Testis (tissue), 2 donors: ENCODE measurements at regions not wholly inside any gene's neighbourhood (a gene's known extent, or its start where the extent isn't known, plus 50 kb on each side); places are given as distances from the start of the nearest gene placed in this dataset.

Experiments
- POLR2A ChIP-seq: fragments of 450-650 bp; IDR thresholded peaks from one replicate; pipeline ENCODE4 v1.6.1; 2017; ENCODE audit warnings: antibody characterized with exemption, mild to moderate bottlenecking, moderate library complexity
- TF ChIP-seq, protein P1 (sequence below), 3 experiments: fragments of 450-650 bp in 2 of 3; fragments of 200-600 bp in 1 of 3; sonication (generic) in 1 of 3; IDR thresholded peaks; one replicate each; pipeline ENCODE4 v1.5.1; 2016 to 2019; ENCODE audit warnings: antibody characterized with exemption in 3 of 3, mild to moderate bottlenecking in 2 of 3, moderate library complexity in 1 of 3

DNA sequence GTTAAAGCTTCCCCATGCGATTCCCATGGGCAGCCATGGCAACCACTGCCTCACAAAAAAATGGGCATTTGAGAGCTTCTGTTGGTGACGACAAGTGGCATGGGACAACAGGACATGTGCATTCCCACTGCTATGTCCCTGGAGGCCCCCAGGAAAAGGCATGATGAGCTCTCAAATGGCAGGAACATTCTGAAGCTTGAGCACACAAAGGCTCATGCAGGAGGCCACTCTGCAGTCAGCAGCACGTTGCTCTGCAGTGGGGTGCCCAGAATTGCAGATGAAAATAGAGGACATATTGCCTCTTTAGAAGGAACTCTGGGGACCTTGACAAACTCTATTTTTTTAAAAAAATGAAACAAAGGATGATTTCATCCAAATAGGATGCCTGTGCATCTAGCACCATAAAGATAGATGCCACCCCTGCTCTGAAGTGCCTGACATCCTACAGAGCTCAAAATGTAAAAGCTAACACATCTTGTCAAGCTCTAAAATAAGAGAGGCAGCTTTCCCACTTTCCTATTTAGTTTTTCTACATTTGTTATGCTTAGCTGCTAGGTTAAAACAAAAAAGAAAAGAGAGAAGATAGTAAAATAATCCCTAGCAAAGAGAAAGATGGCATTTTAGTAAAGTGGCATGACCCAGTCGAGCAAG, 277.6 kb upstream of the ZC3H12C start:
- TF ChIP-seq, protein P1, sequence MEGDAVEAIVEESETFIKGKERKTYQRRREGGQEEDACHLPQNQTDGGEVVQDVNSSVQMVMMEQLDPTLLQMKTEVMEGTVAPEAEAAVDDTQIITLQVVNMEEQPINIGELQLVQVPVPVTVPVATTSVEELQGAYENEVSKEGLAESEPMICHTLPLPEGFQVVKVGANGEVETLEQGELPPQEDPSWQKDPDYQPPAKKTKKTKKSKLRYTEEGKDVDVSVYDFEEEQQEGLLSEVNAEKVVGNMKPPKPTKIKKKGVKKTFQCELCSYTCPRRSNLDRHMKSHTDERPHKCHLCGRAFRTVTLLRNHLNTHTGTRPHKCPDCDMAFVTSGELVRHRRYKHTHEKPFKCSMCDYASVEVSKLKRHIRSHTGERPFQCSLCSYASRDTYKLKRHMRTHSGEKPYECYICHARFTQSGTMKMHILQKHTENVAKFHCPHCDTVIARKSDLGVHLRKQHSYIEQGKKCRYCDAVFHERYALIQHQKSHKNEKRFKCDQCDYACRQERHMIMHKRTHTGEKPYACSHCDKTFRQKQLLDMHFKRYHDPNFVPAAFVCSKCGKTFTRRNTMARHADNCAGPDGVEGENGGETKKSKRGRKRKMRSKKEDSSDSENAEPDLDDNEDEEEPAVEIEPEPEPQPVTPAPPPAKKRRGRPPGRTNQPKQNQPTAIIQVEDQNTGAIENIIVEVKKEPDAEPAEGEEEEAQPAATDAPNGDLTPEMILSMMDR (IDR thresholded peaks at IDR 0.05), result no peak
- TF ChIP-seq POLR2A, result no peak
